ENCODE measurements at regions not wholly inside any gene's neighbourhood (a gene's known extent, or its start where the extent isn't known, plus 50 kb on each side); places are given as distances from the start of the nearest gene placed in this dataset.

- no peak for DNase-seq (ENCODE audit: low read depth)
- H3K4me3 ChIP-seq (ENCODE audit: low read depth, low read length) = no peak overlapping the region
- TF ChIP-seq CTCF (IDR thresholded peaks at IDR 0.05; ENCODE audit: insufficient read depth, low read depth, low read length) = no peak
Measured at GRCh38 chr1:95503278-95504030, 269.4 kb downstream of the RWDD3 start.

GRCh38 chr1:95504321-95504720 lies 270.3 kb downstream of the RWDD3 start:
- no peak for TF ChIP-seq CTCF (IDR thresholded peaks at IDR 0.05; ENCODE audit: insufficient read depth, low read depth, low read length)
- no peak overlapping the region for H3K4me3 ChIP-seq (ENCODE audit: low read depth, low read length)
- DNase-seq (ENCODE audit: low read depth) = no peak

GRCh38 chr1:95506736-95507414 lies 272.9 kb downstream of the RWDD3 start:
- no peak for TF ChIP-seq CTCF (IDR thresholded peaks at IDR 0.05; ENCODE audit: insufficient read depth, low read depth, low read length)
- H3K4me3 ChIP-seq (ENCODE audit: low read depth, low read length) = no peak overlapping the region
- DNase-seq (ENCODE audit: low read depth) = no peak

GRCh38 chr1:95509989-95510388 lies 276.0 kb downstream of the RWDD3 start:
- TF ChIP-seq CTCF (IDR thresholded peaks at IDR 0.05; ENCODE audit: insufficient read depth, low read depth, low read length) = no peak
- DNase-seq (ENCODE audit: low read depth) = no peak
- no peak overlapping the region for H3K4me3 ChIP-seq (ENCODE audit: low read depth, low read length)

GRCh38 chr1:95512925-95513324 lies 278.9 kb downstream of the RWDD3 start:
- no peak overlapping the region for H3K4me3 ChIP-seq (ENCODE audit: low read depth, low read length)
- no peak for TF ChIP-seq CTCF (IDR thresholded peaks at IDR 0.05; ENCODE audit: insufficient read depth, low read depth, low read length)
- no peak for DNase-seq (ENCODE audit: low read depth)

GRCh38 chr1:95517506-95517905 lies 283.5 kb downstream of the RWDD3 start:
- no peak for TF ChIP-seq CTCF (IDR thresholded peaks at IDR 0.05; ENCODE audit: insufficient read depth, low read depth, low read length)
- no peak for DNase-seq (ENCODE audit: low read depth)
- no peak overlapping the region for H3K4me3 ChIP-seq (ENCODE audit: low read depth, low read length)
